IMR-90 (cell line): ENCODE measurements at regions not wholly inside any gene's neighbourhood (a gene's known extent, or its start where the extent isn't known, plus 50 kb on each side); places are given as distances from the start of the nearest gene placed in this dataset.

Experiments used
- ATAC-seq: fragments of 200-7000 bp; cut with Tn5 transposase; 2 replicates; pipeline ENCODE4 v1.9.1; 2020; ENCODE audit warnings: low read depth, mild to moderate bottlenecking, moderate library complexity
- BruUV-seq: library from RNA; stranded (reverse); fragments of 400-500 nt; replicated peaks from 2 replicates; lab custom pipeline; 2021; lab: Mats Ljungman, UMichigan
- CTCF ChIA-PET: fragments of 300-600 bp; formaldehyde crosslinking; extraction: SDS; loops from one replicate; lab custom pipeline; 2021; ENCODE audit warnings: antibody characterized with exemption; lab: Yijun Ruan, JAX
- POLR2A ChIA-PET: fragments of 300-600 bp; sonication (Branson Sonifier 250); formaldehyde crosslinking; loops from one replicate; lab custom pipeline; 2022; ENCODE audit warnings: antibody characterized with exemption; ENCODE audit not compliant: unreplicated experiment; lab: Charles Lee
- DNase-seq: peaks from one replicate; pipeline ENCODE4 v3.0.0; 2013
- H2AFZ ChIP-seq: replicated peaks from 2 replicates; pipeline ENCODE3; 2013; ENCODE audit warnings: low read length, mild to moderate bottlenecking; ENCODE audit not compliant: poor library complexity
- H2AK5ac ChIP-seq: 2 replicates; pipeline ENCODE4 v1.6.1; 2013; ENCODE audit warnings: low read depth, low read length, inconsistent platforms
- H2AK9ac ChIP-seq: replicated peaks from 2 replicates; pipeline ENCODE3; 2013; ENCODE audit warnings: mild to moderate bottlenecking, low read depth, low read length, moderate library complexity; ENCODE audit not compliant: poor library complexity
- H2BK120ac ChIP-seq: 2 replicates; pipeline ENCODE4 v1.6.1; 2013; ENCODE audit warnings: low read depth, low read length, inconsistent platforms
- H2BK15ac ChIP-seq: 3 replicates; pipeline ENCODE4 v1.6.1; 2013; ENCODE audit warnings: low read depth, low read length, inconsistent platforms
- H2BK20ac ChIP-seq: 2 replicates; pipeline ENCODE4 v1.6.1; 2013; ENCODE audit warnings: low read depth, mild to moderate bottlenecking, inconsistent platforms, low read length, moderate library complexity
- H2BK5ac ChIP-seq: 2 replicates; pipeline ENCODE4 v1.6.1; 2013; ENCODE audit warnings: mild to moderate bottlenecking, low read depth, low read length, inconsistent platforms; ENCODE audit not compliant: poor library complexity, severe bottlenecking
- H3K14ac ChIP-seq: replicated peaks from 2 replicates; pipeline ENCODE4 v1.6.1; 2013; ENCODE audit warnings: low read depth, low read length, inconsistent platforms
- H3K18ac ChIP-seq: 2 replicates; pipeline ENCODE4 v1.6.1; 2013; ENCODE audit warnings: low read depth, low read length, control low read depth
- H3K23ac ChIP-seq: 2 replicates; pipeline ENCODE4 v1.6.1; 2013; ENCODE audit warnings: low read depth, low read length, inconsistent platforms
- H3K27ac ChIP-seq: 2 replicates; pipeline ENCODE4 v1.5.1; 2013; ENCODE audit warnings: mild to moderate bottlenecking, control low read depth, low read length; ENCODE audit not compliant: insufficient read depth
- H3K27me3 ChIP-seq: 2 replicates; pipeline ENCODE4 v1.6.1; 2013; ENCODE audit warnings: low read length; ENCODE audit not compliant: control insufficient read depth, insufficient read depth
- H3K36me3 ChIP-seq: 2 replicates; pipeline ENCODE4 v1.6.1; 2013; ENCODE audit warnings: low read length, mixed read lengths; ENCODE audit not compliant: control insufficient read depth, insufficient read depth
- H3K4ac ChIP-seq: 2 replicates; pipeline ENCODE4 v1.6.1; 2013; ENCODE audit warnings: low read depth, low read length, inconsistent platforms
- H3K4me1 ChIP-seq: 2 replicates; pipeline ENCODE4 v1.6.1; 2013; ENCODE audit warnings: low read length, mixed read lengths; ENCODE audit not compliant: control insufficient read depth, insufficient read depth
- H3K4me2 ChIP-seq: 2 replicates; pipeline ENCODE4 v1.6.1; 2013; ENCODE audit warnings: low read depth, mild to moderate bottlenecking, control low read depth, low read length, moderate library complexity
- H3K4me3 ChIP-seq: 2 replicates; pipeline ENCODE4 v1.5.1; 2013; ENCODE audit warnings: low read depth, mild to moderate bottlenecking, control low read depth, low read length, moderate library complexity; ENCODE audit not compliant: insufficient read depth
- H3K56ac ChIP-seq: 2 replicates; pipeline ENCODE4 v1.6.1; 2013; ENCODE audit warnings: low read length, inconsistent platforms; ENCODE audit not compliant: insufficient read depth; ENCODE audit errors: extremely low read depth
- H3K79me1 ChIP-seq, 2 experiments: 2 replicates each; pipeline ENCODE4 v1.6.1; 2013; ENCODE audit warnings: low read length in 2 of 2, inconsistent platforms in 1 of 2, low read depth in 1 of 2
- H3K9ac ChIP-seq: 2 replicates; pipeline ENCODE4 v1.6.1; 2013; ENCODE audit warnings: low read depth, low read length, control low read depth
- H3K9me1 ChIP-seq: 2 replicates; pipeline ENCODE4 v1.6.1; 2013; ENCODE audit warnings: low read length, inconsistent platforms; ENCODE audit not compliant: insufficient read depth
- H3K9me3 ChIP-seq: 2 replicates; pipeline ENCODE4 v1.6.1; 2013; ENCODE audit warnings: low read length; ENCODE audit not compliant: control insufficient read depth, insufficient read depth
- H4K20me1 ChIP-seq: 2 replicates; pipeline ENCODE4 v1.6.1; 2013; ENCODE audit warnings: low read length, inconsistent platforms; ENCODE audit not compliant: insufficient read depth
- H4K5ac ChIP-seq: 2 replicates; pipeline ENCODE4 v1.6.1; 2013; ENCODE audit warnings: mild to moderate bottlenecking, low read depth, low read length, control low read depth
- H4K8ac ChIP-seq, 2 experiments: 2 replicates each; pipeline ENCODE4 v1.6.1; 2013; ENCODE audit warnings: low read depth in 2 of 2, low read length in 2 of 2, control low read depth in 1 of 2, inconsistent platforms in 1 of 2
- H4K91ac ChIP-seq: 2 replicates; pipeline ENCODE4 v1.6.1; 2013; ENCODE audit warnings: low read depth, low read length, inconsistent platforms; ENCODE audit not compliant: insufficient read depth
- BHLHE40 ChIP-seq: fragments of 150-350 bp; IDR thresholded peaks from 2 replicates; pipeline ENCODE4 v1.6.1; 2016; ENCODE audit warnings: mild to moderate bottlenecking, low read depth, low read length
- CEBPB ChIP-seq: IDR thresholded peaks from 2 replicates; pipeline ENCODE4 v1.6.1; 2012; ENCODE audit warnings: low read depth, low read length, improper control_type of control experiment
- CHD1 ChIP-seq: IDR thresholded peaks from 2 replicates; pipeline ENCODE4 v1.6.1; 2012; ENCODE audit warnings: low read depth, low read length, improper control_type of control experiment
- MAFK ChIP-seq: IDR thresholded peaks from 2 replicates; pipeline ENCODE4 v1.6.1; 2012; ENCODE audit warnings: low read depth, low read length, improper control_type of control experiment
- MAZ ChIP-seq: IDR thresholded peaks from 2 replicates; pipeline ENCODE4 v1.6.1; 2012; ENCODE audit warnings: low read depth, mild to moderate bottlenecking, low read length, improper control_type of control experiment, moderate library complexity, borderline replicate concordance
- MXI1 ChIP-seq: IDR thresholded peaks from 2 replicates; pipeline ENCODE4 v1.6.1; 2012; ENCODE audit warnings: low read depth, mild to moderate bottlenecking, low read length, moderate library complexity, borderline replicate concordance
- NFE2L2 ChIP-seq: fragments of 150-350 bp; IDR thresholded peaks from 2 replicates; pipeline ENCODE4 v1.6.1; 2016; ENCODE audit warnings: low read depth, mild to moderate bottlenecking, low read length
- POLR2A ChIP-seq: IDR thresholded peaks from 2 replicates; pipeline ENCODE4 v1.6.1; 2012; ENCODE audit warnings: mild to moderate bottlenecking, low read depth, low read length
- RAD21 ChIP-seq: IDR thresholded peaks from 2 replicates; pipeline ENCODE4 v1.6.1; 2012; ENCODE audit warnings: low read length, improper control_type of control experiment
- RCOR1 ChIP-seq: IDR thresholded peaks from 2 replicates; pipeline ENCODE4 v1.6.1; 2012; ENCODE audit warnings: mild to moderate bottlenecking, low read length, improper control_type of control experiment; ENCODE audit not compliant: insufficient replicate concordance
- RFX5 ChIP-seq: IDR thresholded peaks from 2 replicates; pipeline ENCODE4 v1.8.0; 2012; ENCODE audit warnings: low read depth, mild to moderate bottlenecking, low read length, moderate library complexity
- SMC3 ChIP-seq: fragments of 150-350 bp; IDR thresholded peaks from 2 replicates; pipeline ENCODE4 v1.6.1; 2016; ENCODE audit warnings: low read depth, mild to moderate bottlenecking, antibody characterized with exemption, low read length, moderate library complexity
- WGBS, 2 experiments: methylation state at CpG; one replicate each; pipeline versions ENCODE4 v1.1.5 to v1.1.7; 2013; ENCODE audit warnings: missing lambda C conversion rate in 2 of 2; ENCODE audit not compliant: insufficient read length in 1 of 2; ENCODE audit errors: extremely low coverage in 2 of 2; 5-methylcytosine and 5-hydroxymethylcytosine counted together
- dilution Hi-C: fragments of 300-500 bp; cut with HindIII; formaldehyde crosslinking; loops from one replicate; pipeline ENCODE4 v1.14.3; 2018; ENCODE audit warnings: low sequenced_read_pairs; ENCODE audit not compliant: unreplicated experiment
- in situ Hi-C: fragments of 300-500 bp; cut with MboI; formaldehyde crosslinking; loops from 3 replicates; pipeline ENCODE4 v1.14.3; 2019; ENCODE audit warnings: low sequenced_read_pairs, inconsistent platforms, mixed read lengths
- intact Hi-C: fragments of 100-400 bp; cut with micrococcal nuclease; formaldehyde crosslinking; loops from 2 replicates; pipeline ENCODE4 v1.10.0; 2022
- TF ChIP-seq, protein P1 (sequence below): fragments of 150-350 bp; IDR thresholded peaks from 2 replicates; pipeline ENCODE4 v1.6.1; 2016; ENCODE audit warnings: low read depth, mild to moderate bottlenecking, low read length, moderate library complexity, borderline replicate concordance
- TF ChIP-seq, protein P2 (sequence below): conservative IDR thresholded peaks from 2 replicates; pipeline ENCODE4 v1.5.1; 2012; ENCODE audit warnings: mild to moderate bottlenecking, low read depth, low read length, improper control_type of control experiment
- TF ChIP-seq, protein P3 (sequence below): fragments of 150-350 bp; IDR thresholded peaks from 2 replicates; pipeline ENCODE4 v1.6.1; 2017; ENCODE audit warnings: mild to moderate bottlenecking, antibody characterized with exemption, low read length, low read depth

DNA sequence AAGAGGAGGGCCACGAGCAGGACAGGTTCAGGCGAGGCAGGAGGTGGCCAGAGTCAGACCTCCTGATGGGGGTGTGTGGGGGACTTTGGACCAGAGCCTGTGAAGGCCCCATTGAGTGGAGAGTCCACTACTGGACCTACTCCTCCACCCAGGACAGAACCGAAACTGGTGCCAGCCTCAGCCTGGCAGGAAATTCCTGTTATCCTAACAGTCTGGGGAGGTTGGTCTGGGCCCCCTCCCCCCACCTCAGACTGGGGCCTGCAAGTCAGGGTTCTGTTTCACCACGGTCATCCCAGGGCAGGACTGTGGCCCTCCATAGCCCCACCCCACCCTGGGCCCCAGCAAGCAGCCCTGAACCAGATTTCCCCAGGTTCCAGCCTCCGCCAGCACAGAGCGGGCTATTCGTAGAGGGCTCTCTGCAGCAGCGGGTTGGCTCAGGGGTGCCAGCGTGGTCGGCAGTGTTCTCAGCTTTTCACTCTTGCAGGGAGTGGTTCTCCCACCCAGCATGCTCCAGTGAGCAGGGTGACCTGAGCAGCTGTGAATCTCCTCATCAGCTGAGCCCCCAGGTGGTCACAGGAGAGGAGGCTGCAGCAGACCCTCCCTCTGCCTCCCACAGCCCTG lies 217.3 kb downstream of the TBC1D2B start:
- Histone ChIP-seq H3K27ac (no peak overlapping the region), H2AFZ (no peak overlapping the region), H2AK9ac (no peak overlapping the region), H3K4me2 (no peak overlapping the region), H3K4ac (no peak overlapping the region), H4K5ac (no peak overlapping the region), H3K56ac (no peak overlapping the region), H2AK5ac (no peak overlapping the region), H2BK5ac (no peak overlapping the region), H3K18ac (no peak overlapping the region), H3K9ac (no peak overlapping the region), H3K27me3 (peaks cover 63% of the 10 kb centered on the region), H2BK15ac (no peak overlapping the region), H3K4me1 (no peaks in the 10 kb centered on the region), H2BK20ac (no peak overlapping the region), H4K20me1 (no peaks in the 10 kb centered on the region), H3K36me3 (no peaks in the 10 kb centered on the region), H4K91ac (no peak overlapping the region), H3K14ac (no peak overlapping the region), H3K4me3 (no peak overlapping the region), H3K9me3 (no peaks in the 10 kb centered on the region), H4K8ac (no peak overlapping the region), H2BK120ac (no peak overlapping the region), H3K9me1 (no peaks in the 10 kb centered on the region), H3K79me1 (no peaks in the 10 kb centered on the region), H3K23ac (no peak overlapping the region)
- POLR2A ChIA-PET, result no interaction called here
- BruUV-seq, result no TSS peak
- dilution Hi-C loops (no loop called here), intact Hi-C loops (no loop called here), in situ Hi-C loops (no loop called here)
- CTCF ChIA-PET, result no interaction called here
- 20% methylated on average over 1 of the region's 10 CpGs; no CpG with 5 or more reads in 1 of the 2 experiments for WGBS, 2 experiments
- ATAC-seq, result no peak
- TF ChIP-seq MAZ (no peak), MAFK (no peak), NFE2L2 (no peak), CEBPB (no peak), SMC3 (no peak), RFX5 (no peak), RCOR1 (no peak), BHLHE40 (no peak), MXI1 (no peak), CHD1 (no peak), RAD21 (no peak), POLR2A (no peak)
- TF ChIP-seq, protein P1, sequence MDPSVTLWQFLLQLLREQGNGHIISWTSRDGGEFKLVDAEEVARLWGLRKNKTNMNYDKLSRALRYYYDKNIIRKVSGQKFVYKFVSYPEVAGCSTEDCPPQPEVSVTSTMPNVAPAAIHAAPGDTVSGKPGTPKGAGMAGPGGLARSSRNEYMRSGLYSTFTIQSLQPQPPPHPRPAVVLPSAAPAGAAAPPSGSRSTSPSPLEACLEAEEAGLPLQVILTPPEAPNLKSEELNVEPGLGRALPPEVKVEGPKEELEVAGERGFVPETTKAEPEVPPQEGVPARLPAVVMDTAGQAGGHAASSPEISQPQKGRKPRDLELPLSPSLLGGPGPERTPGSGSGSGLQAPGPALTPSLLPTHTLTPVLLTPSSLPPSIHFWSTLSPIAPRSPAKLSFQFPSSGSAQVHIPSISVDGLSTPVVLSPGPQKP, result no peak
- TF ChIP-seq, protein P2, sequence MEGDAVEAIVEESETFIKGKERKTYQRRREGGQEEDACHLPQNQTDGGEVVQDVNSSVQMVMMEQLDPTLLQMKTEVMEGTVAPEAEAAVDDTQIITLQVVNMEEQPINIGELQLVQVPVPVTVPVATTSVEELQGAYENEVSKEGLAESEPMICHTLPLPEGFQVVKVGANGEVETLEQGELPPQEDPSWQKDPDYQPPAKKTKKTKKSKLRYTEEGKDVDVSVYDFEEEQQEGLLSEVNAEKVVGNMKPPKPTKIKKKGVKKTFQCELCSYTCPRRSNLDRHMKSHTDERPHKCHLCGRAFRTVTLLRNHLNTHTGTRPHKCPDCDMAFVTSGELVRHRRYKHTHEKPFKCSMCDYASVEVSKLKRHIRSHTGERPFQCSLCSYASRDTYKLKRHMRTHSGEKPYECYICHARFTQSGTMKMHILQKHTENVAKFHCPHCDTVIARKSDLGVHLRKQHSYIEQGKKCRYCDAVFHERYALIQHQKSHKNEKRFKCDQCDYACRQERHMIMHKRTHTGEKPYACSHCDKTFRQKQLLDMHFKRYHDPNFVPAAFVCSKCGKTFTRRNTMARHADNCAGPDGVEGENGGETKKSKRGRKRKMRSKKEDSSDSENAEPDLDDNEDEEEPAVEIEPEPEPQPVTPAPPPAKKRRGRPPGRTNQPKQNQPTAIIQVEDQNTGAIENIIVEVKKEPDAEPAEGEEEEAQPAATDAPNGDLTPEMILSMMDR, result no peak
- TF ChIP-seq, protein P3, sequence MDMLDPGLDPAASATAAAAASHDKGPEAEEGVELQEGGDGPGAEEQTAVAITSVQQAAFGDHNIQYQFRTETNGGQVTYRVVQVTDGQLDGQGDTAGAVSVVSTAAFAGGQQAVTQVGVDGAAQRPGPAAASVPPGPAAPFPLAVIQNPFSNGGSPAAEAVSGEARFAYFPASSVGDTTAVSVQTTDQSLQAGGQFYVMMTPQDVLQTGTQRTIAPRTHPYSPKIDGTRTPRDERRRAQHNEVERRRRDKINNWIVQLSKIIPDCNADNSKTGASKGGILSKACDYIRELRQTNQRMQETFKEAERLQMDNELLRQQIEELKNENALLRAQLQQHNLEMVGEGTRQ, result no peak
- DNase-seq, result no peak
